ENCODE measurements at regions not wholly inside any gene's neighbourhood (a gene's known extent, or its start where the extent isn't known, plus 50 kb on each side); places are given as distances from the start of the nearest gene placed in this dataset.

- no peak for TF ChIP-seq CTCF (IDR thresholded peaks at IDR 0.05 in 4 of 5, conservative IDR thresholded peaks at IDR 0.05 in 1 of 5)
- TF ChIP-seq POLR2A (IDR thresholded peaks at IDR 0.05), result no peak
Measured at GRCh38 chr11:116690611-116691010, 82.2 kb downstream of the BUD13 start.

Data from gastrocnemius medialis (tissue), 4 donors.